Glutamatergic neuron (in vitro differentiated cells): ENCODE measurements at regions not wholly inside any gene's neighbourhood (a gene's known extent, or its start where the extent isn't known, plus 50 kb on each side); places are given as distances from the start of the nearest gene placed in this dataset.

Source experiments
- DNase-seq: peaks from one replicate; pipeline ENCODE4 v3.0.0; 2022
- H3K27ac Mint-ChIP-seq: one replicate; pipeline ENCODE4 v1.8.0; 2020; ENCODE audit warnings: mild to moderate bottlenecking, mixed read lengths, inconsistent platforms; ENCODE audit not compliant: unreplicated experiment
- H3K27me3 Mint-ChIP-seq: one replicate; pipeline ENCODE4 v1.8.0; 2020; ENCODE audit warnings: mild to moderate bottlenecking, moderate library complexity, mixed read lengths, inconsistent platforms; ENCODE audit not compliant: unreplicated experiment
- H3K36me3 Mint-ChIP-seq: one replicate; pipeline ENCODE4 v1.8.0; 2020; ENCODE audit warnings: mild to moderate bottlenecking, mixed read lengths, inconsistent platforms; ENCODE audit not compliant: unreplicated experiment
- H3K4me1 Mint-ChIP-seq: one replicate; pipeline ENCODE4 v1.8.0; 2020; ENCODE audit warnings: mild to moderate bottlenecking, low read depth, mixed read lengths, inconsistent platforms; ENCODE audit not compliant: unreplicated experiment
- H3K4me3 Mint-ChIP-seq: one replicate; pipeline ENCODE4 v1.8.0; 2020; ENCODE audit warnings: mild to moderate bottlenecking, mixed read lengths, inconsistent platforms; ENCODE audit not compliant: unreplicated experiment
- H3K9me3 Mint-ChIP-seq: one replicate; pipeline ENCODE4 v1.8.0; 2020; ENCODE audit warnings: mild to moderate bottlenecking, moderate library complexity, mixed read lengths, inconsistent platforms; ENCODE audit not compliant: unreplicated experiment
- CTCF ChIP-seq: fragments of 200-600 bp; sonication (generic); IDR thresholded peaks from one replicate; pipeline ENCODE4 v1.5.0; 2021; ENCODE audit not compliant: partially characterized antibody, unreplicated experiment

GRCh38 chr1:29504709-29505410, 268.5 kb downstream of the PTPRU start:
- Mint-ChIP-seq H3K36me3 (no peaks in the 10 kb centered on the region), H3K9me3 (peaks cover 15% of the 10 kb centered on the region), H3K4me3 (no peak overlapping the region), H3K27ac (no peak overlapping the region), H3K4me1 (peaks cover 37% of the 10 kb centered on the region), H3K27me3 (peaks cover 2% of the 10 kb centered on the region)
- DNase-seq = peak; percentile 2
- TF ChIP-seq CTCF = no peak

GRCh38 chr1:29504196-29504595, 267.9 kb downstream of the PTPRU start:
- H3K9me3 Mint-ChIP-seq = peaks cover 15% of the 10 kb centered on the region
- H3K27me3 Mint-ChIP-seq = peaks cover 2% of the 10 kb centered on the region
- peaks cover 35% of the 10 kb centered on the region for H3K4me1 Mint-ChIP-seq
- no peak overlapping the region for H3K4me3 Mint-ChIP-seq
- no peak for TF ChIP-seq CTCF
- peak; percentile 1 for DNase-seq
- no peaks in the 10 kb centered on the region for H3K36me3 Mint-ChIP-seq
- H3K27ac Mint-ChIP-seq = no peak overlapping the region

- H3K36me3 Mint-ChIP-seq = no peaks in the 10 kb centered on the region
- H3K9me3 Mint-ChIP-seq = peaks cover 15% of the 10 kb centered on the region
- H3K4me1 Mint-ChIP-seq = peaks cover 27% of the 10 kb centered on the region
- H3K27me3 Mint-ChIP-seq = peaks cover 5% of the 10 kb centered on the region
- TF ChIP-seq CTCF = no peak
- no peak overlapping the region for H3K27ac Mint-ChIP-seq
- no peak overlapping the region for H3K4me3 Mint-ChIP-seq
- peak; percentile 10 for DNase-seq
Observed at GRCh38 chr1:29502911-29503840, 266.9 kb downstream of the PTPRU start.

GRCh38 chr1:29502225-29502910, 266.0 kb downstream of the PTPRU start:
- Mint-ChIP-seq H3K4me3 (no peak overlapping the region), H3K27me3 (peaks cover 5% of the 10 kb centered on the region), H3K27ac (no peak overlapping the region), H3K9me3 (peaks cover 11% of the 10 kb centered on the region), H3K4me1 (peaks cover 22% of the 10 kb centered on the region), H3K36me3 (no peaks in the 10 kb centered on the region)
- no peak for DNase-seq
- no peak for TF ChIP-seq CTCF
